HG03108 (cell line): ENCODE measurements at regions not wholly inside any gene's neighbourhood (a gene's known extent, or its start where the extent isn't known, plus 50 kb on each side); places are given as distances from the start of the nearest gene placed in this dataset.
"Not testable (repeated sequence)": the region's sequence is repeated elsewhere in the genome, so short reads cannot be mapped to it uniquely, and the experiment has no call there.

Experiments used
- ATAC-seq: cut with Tn5 transposase; IDR thresholded peaks from one replicate; pipeline ENCODE4 v1.9.1; 2021; ENCODE audit warnings: moderate library complexity; ENCODE audit not compliant: unreplicated experiment

DNA sequence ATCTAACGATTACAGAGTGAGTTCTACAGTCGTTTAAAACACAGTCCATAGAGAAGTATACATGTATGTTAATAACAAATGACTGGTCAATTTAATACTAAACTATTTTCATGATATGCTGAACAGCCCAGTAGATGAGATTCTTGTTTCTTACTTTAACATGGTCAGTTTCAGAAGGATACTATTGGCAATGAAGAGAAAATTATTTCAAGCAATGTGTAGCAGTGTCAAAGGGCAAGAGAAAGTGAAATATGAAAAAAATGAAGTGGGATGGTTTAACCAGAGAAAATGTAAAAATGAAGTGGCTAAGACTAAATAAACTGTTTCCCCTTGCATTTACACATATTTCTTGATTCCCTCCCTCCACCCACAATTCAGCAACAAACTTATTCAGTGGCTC is 192.1 kb upstream of the TTC14 start:
- no peak for ATAC-seq

DNA sequence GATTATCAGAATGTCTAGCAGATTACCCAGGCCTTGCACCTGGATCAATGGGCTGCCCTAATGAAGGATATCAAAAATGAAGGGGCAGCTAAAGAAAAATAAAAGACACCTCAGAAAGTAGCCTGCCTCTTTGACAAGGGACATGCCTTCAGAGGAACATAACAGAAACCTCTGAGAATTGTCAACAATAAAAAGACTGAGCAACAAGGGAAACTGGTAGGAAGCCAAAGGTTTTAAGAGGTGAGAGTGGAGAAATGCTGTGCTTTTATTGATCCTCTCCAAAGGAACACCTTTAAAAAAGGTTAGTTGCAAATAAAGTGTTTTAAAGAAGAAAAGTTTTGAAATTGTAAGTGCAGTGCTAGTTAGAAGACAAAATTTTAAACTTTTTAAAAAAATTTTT is 187.8 kb upstream of the TTC14 start:
- ATAC-seq: no peak

DNA sequence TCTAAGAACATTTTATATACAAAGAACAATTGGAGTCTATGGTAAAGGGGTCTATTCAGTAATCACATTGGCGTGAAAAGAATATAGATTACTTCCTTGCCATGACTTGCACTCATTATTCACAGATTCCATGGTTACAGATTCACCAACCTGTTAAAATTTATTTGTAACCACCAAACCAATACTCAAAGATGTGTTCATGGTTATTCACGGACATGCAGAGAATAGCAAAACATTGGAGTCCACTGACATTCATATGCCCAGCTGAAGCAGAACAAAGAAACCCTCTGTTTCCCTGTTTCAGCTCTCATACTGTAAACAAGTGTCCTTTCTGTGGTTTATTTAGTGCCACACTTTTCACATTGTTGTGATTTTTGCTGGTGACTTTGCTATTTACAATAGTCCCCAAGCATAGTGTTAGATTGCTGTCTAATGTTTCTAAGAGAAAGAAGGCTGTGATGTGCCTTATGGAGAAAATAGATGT is 185.8 kb upstream of the TTC14 start:
- ATAC-seq: no peak

DNA sequence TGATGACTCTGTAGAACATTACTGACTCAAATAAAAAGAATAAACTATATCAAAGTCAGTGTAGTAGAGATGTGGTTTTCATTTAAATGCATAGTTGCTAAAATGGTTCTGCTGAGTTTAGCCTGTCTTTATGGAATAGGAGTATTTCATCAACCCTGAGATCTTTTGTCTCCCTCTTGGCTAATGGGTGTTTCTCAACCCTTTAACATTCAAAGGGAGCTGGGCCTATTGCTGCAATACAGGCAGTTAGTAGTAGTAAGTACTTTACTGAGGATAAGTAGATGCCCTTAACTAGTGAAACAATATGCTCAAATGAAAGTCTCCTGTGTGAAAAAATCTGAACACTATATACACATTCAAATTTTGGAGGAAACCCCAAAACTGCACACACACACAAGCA is 184.7 kb upstream of the TTC14 start:
- no peak for ATAC-seq

DNA sequence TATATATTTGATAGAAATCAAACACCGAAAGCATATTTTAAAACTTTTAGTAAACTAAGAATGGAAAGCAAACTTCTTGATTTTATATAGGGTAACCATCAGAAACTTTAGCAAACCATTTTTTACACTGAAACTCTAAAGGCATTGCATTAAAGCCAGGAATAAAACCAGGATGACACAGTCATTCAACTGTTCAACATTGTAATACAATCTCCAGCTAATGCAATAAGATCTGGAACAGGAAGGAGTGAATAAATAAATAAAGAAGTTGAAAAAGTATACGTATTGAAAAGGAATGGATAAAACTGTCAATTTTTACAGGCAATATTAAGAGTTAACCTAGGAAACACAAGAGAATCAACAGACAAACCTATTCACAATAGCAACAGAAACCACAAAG is 181.9 kb upstream of the TTC14 start:
- ATAC-seq: no peak

DNA sequence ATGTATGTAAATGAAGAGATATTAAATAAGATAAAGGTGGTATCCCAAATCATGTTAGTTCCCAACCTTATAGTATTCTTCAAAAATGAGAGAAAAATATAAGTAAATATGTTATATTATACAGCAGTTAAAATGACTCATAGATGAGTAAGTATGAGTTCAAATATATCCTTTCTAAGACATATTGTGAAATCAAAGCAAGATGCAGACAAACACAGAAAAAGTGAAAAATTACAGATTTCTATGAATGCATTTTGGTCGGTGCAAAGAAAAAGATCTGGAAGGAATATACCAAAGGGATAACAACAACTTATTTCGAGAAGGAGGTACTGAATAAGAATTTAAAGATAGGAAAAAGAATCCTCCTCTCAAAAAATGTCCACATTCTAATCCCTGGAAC is 181.2 kb upstream of the TTC14 start:
- no peak for ATAC-seq

DNA sequence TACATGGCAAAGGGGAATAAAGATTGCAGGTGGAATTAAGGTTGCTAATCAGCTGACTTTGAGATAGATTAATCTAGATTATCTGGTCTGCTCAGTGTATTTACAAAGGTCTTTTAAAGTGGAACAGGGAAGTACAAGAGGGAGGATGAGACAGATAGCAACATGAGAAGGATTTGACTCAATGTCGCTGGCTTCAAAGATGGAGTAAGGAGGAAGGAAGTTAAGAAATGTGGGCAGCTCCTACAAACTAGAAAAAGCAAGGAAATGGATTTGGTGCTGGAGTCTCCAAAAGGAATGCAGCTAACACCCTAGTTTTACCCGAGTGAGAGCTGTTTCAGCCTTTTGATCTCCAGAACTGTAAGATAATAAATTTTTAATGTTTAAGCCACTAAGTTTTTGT is 180.7 kb upstream of the TTC14 start:
- no peak for ATAC-seq

DNA sequence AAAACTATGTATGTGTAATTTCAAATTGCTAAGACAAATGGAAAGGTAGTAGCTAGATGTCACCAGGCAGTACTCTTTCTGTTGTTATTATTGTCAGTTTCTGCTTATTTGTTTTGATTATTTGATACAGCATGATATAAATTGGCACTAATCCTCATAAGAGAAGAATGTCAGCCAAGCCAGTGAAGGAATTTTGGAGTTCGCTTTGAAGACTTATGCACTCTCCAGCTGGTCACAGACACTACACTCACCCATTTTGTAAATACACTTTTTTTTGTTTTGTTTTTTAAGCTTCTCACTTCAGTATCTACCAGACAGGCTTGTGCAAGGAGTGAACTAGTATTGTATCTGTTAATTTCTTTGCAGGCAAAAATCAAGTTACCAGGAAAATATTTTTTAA is 180.2 kb upstream of the TTC14 start:
- ATAC-seq: no peak

DNA sequence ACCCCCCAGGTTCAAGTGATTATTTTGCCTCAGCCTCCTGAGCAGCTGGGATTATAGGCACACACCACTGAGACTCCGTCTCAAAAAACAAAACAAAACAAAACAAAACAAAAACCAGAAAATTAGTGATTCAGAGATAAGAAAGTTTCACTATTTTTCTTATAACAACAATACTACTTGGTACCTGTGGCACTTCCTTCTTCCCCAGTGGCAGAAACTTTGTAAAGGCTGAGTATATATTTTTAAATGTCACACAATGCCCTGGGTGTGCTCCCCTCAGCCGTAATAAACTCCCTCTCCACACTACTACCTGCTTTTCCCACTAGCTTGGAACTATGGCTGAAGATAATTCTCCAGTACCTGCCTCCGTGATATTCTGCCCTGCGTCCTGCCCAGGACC is 177.7 kb upstream of the TTC14 start:
- not testable (repeated sequence) for ATAC-seq

DNA sequence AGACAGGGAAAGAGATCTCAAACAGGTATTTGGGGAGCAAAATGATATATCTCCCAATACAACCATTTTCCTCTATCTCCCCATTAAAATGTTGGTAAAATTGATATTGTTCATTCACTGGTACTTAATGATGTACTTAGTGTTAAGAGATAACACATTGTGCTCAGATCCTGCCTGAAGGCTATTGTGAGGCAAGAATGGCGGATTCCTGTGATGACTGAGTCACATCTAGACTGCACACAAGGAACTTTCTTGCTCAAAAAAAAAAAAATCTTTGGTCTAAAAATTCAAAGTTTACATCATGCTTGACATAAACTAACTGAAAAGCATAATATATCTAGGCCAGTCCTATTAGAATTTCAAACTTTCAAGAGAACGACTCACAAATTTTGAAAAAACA is 171.1 kb upstream of the TTC14 start:
- ATAC-seq: no peak

DNA sequence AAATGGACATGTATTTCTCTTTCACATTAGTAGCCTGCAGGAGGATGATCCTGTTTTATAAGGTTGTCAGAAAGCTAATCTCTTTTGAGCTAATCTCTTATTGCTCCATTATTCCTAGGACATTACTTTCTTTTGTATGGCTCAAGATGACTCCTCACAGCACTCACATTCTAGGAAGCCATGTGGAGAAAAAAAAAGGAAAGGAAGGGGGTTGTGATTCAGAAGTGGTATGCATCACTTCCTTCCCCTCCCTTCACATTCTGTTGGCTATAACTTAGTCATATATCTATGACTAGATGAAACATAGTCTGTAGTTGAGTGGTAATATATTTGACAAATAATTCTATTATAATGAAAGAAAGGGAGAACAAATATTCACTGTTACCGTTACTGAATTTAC is 168.8 kb upstream of the TTC14 start:
- ATAC-seq: no peak

DNA sequence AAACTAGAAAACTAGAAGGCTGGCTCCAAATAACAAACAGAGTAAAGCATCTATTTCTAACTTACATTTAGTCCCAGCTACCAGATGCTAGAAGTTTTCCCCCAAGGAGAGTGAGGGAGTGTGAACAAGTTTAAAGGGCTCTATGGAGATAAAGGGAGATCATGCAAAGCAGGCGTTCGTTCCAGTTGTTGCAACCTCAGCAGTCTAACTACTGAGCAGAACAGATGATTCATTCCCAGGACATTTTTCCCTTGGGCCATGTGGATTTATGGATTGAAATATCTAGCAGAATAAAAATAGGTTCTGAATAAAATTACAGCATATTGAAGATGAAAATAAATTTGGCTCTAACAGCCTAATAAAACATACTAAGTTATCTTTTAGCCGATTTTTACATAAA is 154.8 kb upstream of the TTC14 start:
- no peak for ATAC-seq

DNA sequence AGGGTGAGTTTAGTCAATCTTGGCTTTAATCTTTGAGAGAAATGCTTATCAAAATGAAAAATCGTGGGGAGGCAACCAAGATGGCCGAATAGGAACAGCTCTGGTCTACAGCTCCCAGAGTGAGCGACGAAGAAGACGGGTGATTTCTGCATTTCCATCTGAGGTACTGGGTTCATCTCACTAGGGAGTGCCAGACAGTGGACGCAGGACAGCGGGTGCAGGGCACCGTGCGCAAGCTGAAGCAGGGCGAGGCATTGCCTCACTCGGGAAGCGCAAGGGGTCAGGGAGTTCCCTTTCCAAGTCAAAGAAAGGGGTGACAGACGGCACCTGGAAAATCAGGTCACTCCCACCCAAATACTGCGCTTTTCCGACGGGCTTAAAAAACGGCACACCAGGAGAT is 153.6 kb upstream of the TTC14 start:
- not testable (repeated sequence) for ATAC-seq

DNA sequence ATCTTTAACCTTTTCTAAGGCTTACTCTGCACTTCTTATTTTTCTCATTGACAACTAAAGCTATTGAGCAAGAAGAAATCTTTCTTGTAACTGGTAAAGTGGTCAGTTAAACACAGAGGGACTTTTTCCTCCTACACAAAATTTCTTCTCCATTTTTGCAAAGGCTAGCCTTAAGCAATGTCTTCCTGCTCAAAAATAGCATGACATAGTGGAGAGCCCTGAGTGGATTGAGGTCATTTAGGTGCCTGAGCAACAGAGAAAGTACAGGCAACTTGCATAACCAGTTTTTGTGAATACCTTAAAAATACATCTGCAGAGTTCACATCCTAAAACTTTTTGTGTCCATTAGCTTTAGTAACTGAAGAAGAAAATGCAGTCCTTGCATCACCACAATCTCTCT is 144.7 kb upstream of the TTC14 start:
- no peak for ATAC-seq

DNA sequence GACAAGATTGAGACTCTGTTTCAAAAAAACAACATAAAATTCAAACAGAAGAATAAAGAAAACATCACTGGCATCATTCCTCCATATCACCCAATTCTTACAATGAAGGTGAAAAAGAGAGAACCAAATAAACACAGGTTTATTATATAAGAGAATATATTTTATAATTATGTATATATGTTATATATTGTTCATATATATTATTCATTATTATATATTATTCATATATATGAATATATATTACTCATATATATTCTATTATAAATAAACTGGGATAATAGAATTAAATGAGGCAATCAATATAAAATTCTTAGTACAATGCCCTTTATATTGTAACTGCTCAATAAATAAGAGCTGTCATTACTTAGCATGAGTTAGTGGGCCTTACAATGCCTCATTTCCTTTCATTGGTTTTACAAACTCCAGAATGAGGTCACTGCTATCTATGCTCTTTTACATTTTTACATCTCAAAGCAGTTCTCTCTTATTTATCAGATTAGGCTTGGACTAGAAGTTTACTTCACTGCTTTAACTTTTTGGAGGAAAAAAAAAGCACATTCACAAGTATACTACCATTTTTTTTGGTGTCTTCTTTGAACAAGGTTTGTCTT is 135.5 kb upstream of the TTC14 start:
- ATAC-seq: no peak

DNA sequence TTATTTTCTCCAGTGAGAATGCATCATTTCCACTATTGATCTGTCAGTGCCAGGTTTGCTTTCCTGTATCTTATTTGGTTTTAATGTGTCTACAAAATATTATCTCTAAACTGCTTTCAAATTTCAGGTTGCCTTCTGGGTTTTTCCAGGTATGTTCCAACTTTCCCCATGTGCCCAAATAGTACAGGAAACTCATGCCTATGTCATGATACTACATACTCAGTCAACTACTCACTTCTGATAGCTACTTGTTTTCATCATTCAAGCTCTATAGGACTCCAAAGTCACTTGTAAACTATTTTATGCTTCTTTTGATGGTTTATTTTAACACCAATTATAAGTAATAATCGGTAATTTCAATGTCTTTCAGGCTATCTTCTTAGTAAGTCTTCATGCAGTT is 134.8 kb upstream of the TTC14 start:
- ATAC-seq: no peak

DNA sequence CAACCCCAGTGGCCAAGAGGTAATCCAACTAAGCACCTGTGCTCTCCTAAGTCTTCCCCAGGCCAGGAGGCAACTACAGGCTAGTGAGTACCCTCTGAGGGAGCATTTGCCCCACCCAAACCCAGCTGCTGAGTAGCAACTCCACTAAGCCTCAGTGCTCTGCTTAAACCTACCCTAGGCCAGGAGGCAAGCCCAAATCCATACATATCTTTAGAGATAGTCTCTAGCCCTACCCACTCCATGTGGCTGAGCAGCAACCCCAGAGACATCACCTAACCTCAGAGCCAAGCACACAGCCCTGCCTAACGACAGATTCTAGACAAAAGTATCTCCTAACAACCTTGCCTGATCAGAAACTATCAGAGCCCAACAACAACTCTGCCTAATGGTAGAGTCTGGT is 132.8 kb upstream of the TTC14 start:
- no peak for ATAC-seq

DNA sequence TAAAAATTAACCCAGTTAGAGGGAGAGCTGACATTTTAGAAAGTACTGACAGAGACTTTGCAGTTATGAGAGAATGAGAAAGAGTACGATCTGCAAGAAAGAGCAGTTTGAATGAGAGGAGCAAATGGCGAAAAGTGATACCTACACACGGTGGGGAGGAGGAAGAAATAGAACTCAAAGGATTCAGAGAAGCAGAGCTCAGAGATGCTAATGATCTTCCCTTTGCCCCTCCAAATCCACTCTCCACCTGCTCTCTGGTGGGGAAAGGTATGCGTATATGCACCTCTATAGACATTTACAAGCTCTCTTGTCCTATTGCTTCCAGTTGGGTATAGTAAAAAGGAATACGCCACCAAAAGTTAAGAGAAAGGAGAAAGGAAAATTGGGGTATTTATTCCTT is 123.3 kb upstream of the TTC14 start:
- ATAC-seq: no peak

DNA sequence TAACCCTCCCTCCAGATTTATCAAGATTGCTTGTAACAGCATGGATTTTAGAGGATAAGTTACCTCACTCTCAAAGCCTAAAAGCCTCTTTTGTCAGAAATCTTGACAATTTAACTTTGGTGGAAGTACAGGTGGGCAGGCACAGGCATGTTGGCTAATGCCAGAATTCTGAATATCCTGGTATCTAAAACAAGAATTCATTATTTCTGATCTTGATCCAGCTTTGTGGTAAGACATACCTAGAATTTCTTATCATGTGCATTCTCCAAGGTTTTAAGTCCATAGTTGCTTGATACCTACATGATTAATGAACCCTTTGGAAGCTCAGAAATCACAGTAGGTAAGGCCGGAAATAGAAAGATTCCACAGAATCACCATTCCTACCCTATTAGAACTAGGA is 109.9 kb upstream of the TTC14 start:
- ATAC-seq: no peak

DNA sequence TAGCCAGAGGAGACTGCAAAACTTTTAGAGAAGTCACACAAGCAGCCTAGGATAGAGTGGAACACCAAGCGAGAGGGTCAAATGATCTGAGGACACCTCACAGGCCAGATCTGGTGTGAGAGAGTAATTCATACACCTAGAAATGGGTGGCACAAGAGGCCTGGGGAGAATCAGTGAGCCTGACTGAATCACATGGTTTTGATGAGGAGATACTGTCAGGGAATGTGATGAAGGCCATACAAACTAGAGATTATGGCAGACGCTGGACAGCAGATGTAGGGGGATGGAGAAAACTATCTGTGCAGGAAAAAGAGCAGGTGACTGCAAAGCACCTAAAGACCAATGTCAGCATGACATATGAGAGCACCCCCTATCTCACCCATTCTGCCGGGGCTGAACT is 105.0 kb upstream of the TTC14 start:
- ATAC-seq: no peak

DNA sequence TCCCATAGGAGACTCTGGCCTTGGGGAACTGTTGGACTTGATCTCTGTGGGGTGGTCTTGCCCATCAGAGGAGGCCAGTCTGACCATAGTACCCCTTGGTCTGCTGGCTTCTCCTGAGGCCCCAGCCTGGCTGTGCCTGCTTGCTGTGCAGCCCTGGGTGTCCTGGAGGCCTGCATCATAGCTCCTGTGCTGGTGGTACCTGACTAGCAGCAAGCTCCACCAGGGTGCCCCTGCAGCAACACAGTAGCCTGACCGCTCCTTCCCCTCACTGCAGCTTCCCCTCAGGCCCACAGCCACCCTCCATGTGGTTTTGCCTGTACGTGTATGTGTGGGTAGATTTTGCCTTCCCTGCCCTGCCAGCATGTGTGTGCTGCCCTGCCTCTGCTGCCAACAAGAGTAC is 85.6 kb upstream of the TTC14 start:
- ATAC-seq: no peak

DNA sequence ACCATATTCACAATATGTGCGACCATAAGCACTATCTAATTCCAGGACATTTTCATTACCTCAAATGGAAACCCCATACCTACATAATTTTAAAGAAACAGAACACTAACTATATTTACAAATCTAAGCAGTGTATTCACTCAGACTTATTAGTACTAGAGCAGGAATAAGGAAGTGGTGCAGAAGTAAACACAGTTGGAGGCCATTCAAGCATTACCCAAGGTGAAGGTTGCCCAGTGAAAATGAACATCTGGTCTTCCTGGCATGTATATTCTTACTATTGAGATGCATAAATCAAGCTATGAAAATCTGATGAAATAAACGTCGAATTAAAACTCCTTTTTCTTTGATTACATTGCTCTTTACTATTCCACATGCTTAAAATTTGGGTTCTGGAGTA is 78.9 kb upstream of the TTC14 start:
- ATAC-seq: no peak

DNA sequence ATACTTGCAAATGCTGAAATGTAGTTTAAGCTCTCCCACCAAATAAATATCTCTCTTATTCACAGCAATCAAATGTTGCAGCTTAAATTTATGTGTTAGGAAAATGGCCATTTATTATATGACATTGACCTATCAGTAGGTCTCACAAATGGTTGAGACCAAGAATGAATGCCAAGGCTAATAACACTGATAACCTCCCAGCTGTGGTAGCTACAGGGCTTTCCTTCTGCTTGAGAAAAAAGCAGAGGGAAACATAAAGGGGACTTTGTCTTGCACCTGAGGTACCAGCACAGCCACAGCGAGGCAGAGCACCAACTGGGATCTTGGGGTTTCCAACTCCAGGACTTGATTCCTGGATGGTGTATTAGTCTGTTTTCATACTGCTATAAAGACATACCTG is 73.1 kb upstream of the TTC14 start:
- ATAC-seq: no peak

DNA sequence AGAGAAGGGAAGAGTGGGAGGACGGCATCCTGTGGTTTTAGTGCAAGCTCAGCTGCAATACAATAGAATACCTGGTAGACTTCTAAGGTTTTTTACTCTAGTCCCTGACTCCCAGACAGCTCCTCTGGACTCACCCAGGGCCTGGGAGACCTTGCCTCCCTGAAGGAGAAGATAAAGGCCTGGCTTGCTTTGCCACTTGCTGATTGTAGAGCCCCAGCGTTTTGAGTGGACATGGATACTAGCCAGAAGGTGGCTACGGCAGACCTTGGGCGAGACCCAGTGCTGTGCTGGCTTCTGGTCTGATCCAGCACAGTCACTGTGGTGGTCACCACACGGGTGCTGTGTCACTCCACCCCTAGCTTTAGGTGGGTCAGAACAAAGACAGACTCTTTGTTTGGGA is 72.2 kb upstream of the TTC14 start:
- no peak for ATAC-seq
